GM12878 (cell line): ENCODE measurements at regions not wholly inside any gene's neighbourhood (a gene's known extent, or its start where the extent isn't known, plus 50 kb on each side); places are given as distances from the start of the nearest gene placed in this dataset.

Experiments used
- ATF2 ChIP-seq: IDR thresholded peaks from 2 replicates; pipeline ENCODE4 v1.6.1; 2012; ENCODE audit warnings: low read length, inconsistent platforms
- CTCF ChIP-seq, 3 experiments: IDR thresholded peaks in 2 of 3; conservative IDR thresholded peaks in 1 of 3; 2 replicates each; pipeline ENCODE4 v1.5.1; 2011; ENCODE audit warnings: low read depth in 3 of 3, low read length in 3 of 3, mild to moderate bottlenecking in 3 of 3, control low read depth in 2 of 3, moderate library complexity in 2 of 3, inconsistent platforms in 1 of 3, mixed read lengths in 1 of 3; ENCODE audit not compliant: control insufficient read depth in 2 of 3, insufficient read depth in 1 of 3; ENCODE audit errors: extremely low read depth in 1 of 3
- EP300 ChIP-seq, 2 experiments: fragments of 150-350 bp in 1 of 2; IDR thresholded peaks; 2 replicates each; pipeline ENCODE4 v1.6.1; 2011 to 2012; ENCODE audit warnings: low read depth in 2 of 2, low read length in 2 of 2, borderline replicate concordance in 1 of 2, improper control_type of control experiment in 1 of 2, inconsistent platforms in 1 of 2; ENCODE audit not compliant: control insufficient read depth in 1 of 2
- FOXK2 ChIP-seq: fragments of 450-650 bp; IDR thresholded peaks from 2 replicates; pipeline ENCODE4 v1.6.1; 2017; ENCODE audit warnings: mild to moderate bottlenecking, moderate library complexity
- POLR2A ChIP-seq: IDR thresholded peaks from 2 replicates; pipeline ENCODE4 v1.6.1; 2011; ENCODE audit warnings: low read depth, mild to moderate bottlenecking, low read length
- POLR2AphosphoS5 ChIP-seq: IDR thresholded peaks from 2 replicates; pipeline ENCODE4 v1.6.1; 2011; ENCODE audit warnings: mild to moderate bottlenecking, low read length, inconsistent platforms
- REST ChIP-seq: IDR thresholded peaks from 2 replicates; pipeline ENCODE4 v1.6.1; 2012; ENCODE audit warnings: mild to moderate bottlenecking, low read depth, low read length
- TCF3 ChIP-seq: IDR thresholded peaks from 2 replicates; pipeline ENCODE4 v1.6.1; 2012; ENCODE audit warnings: low read depth, mild to moderate bottlenecking, low read length, borderline replicate concordance; ENCODE audit not compliant: insufficient read depth
- ZNF24 ChIP-seq: fragments of 450-650 bp; IDR thresholded peaks from 2 replicates; pipeline ENCODE4 v1.6.1; 2017; ENCODE audit warnings: antibody characterized with exemption, mild to moderate bottlenecking

- TF ChIP-seq ATF2 (no peak), POLR2AphosphoS5 (no peak), CTCF (IDR thresholded peaks at IDR 0.05 in 2 of 3, conservative IDR thresholded peaks at IDR 0.05 in 1 of 3; ENCODE audit: control insufficient read depth in 2 of 3, extremely low read depth in 1 of 3, insufficient read depth in 1 of 3, low read depth in 3 of 3, low read length in 3 of 3) (no peak), POLR2A (no peak), EP300 (IDR thresholded peaks at IDR 0.05; ENCODE audit: borderline replicate concordance in 1 of 2, control insufficient read depth in 1 of 2, low read depth in 2 of 2, low read length in 2 of 2) (no peak), FOXK2 (no peak), TCF3 (no peak), REST (no peak), ZNF24 (no peak)
These were observed 209.9 kb downstream of the TMEM182 start for GRCh38 chr2:102971701-102972100.
